ENCODE measurements at regions not wholly inside any gene's neighbourhood (a gene's known extent, or its start where the extent isn't known, plus 50 kb on each side); places are given as distances from the start of the nearest gene placed in this dataset.
A peak's percentile ranks its signal among the peaks of the same experiment; 100 is the strongest.

DNA sequence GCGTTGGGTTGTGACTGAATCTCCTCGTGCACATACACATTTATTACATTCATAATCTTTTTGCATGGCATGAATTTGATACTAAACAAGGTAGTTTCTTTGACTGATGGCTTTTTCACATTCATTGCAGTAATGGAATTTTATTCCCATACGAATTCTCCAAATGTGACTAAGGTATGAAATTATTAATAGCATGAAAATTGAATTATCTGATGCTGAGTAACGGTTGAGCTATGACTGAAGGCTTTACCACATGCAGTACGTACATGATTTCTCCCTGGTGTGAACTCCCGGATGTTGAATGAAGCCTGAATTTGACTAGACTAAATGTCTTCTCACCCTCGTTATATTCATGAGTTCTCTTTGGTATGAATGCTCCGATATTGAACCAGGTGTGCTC lies 104.4 kb upstream of the C1GALT1 start:
- no peak for DNase-seq

DNA sequence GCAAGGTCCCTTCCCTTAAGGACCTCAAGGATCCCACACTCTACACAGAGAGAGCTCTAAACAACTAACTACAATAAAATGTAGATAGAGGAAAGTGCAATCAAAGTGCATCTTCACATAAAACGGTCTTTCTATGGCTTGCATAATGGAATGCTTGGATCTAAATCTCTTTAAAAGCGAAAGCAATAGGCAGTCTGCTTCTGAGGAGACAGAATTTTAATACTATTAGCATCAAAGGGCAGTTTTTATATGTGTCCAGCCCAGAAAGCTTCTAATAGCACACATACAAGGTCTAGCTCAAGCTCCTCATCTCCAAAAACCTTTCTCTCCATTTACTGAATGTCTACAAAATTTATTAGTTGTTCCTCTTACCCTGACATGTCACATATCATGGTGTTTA lies 101.5 kb upstream of the C1GALT1 start:
- DNase-seq, result no peak

DNA sequence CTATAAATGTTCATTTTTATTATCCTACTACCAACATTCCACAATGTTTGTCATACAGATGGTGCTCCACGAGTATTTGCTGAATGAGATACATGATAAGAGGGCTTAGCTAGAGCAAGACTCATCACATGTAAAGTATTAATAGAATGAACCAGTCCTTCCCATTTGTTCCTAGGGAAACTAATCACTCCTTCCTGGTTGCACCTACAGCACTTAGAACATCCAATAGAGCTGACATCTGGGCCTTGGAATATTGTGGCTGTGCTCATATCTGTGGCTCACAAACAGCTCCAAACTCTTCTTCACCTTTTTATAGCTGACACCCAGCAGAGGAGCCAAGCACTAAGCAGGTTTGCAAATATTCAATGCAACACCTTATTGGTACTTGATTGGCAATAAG lies 91.9 kb upstream of the C1GALT1 start:
- no peak for DNase-seq

GRCh38 chr7:7098280-7098818 lies 84.0 kb upstream of the C1GALT1 start:
- DNase-seq, result no peak

- DNase-seq, result no peak
These were observed 82.7 kb upstream of the C1GALT1 start for GRCh38 chr7:7099584-7100014.

DNA sequence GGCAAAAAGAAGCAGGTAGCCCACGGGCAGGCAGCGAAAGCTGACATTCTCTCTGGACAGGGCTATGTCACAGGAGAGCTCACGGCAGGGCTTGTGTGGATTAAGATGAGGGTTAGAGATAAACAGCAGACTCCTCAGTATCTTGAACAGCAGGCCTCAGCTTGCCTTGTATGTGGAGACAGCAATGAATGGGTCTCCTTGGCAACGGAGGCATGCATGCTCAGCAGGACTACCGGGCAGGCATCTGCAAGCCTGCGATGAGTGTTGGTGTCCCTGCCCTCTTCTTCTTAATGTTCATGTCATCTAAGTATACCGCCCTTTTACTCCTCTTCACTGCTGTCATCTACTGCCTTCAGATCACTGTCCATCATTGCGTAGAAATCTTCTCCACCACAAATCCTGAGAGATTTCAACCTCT lies 81.9 kb upstream of the C1GALT1 start:
- no peak for DNase-seq

- DNase-seq, result no peak
These were observed 79.4 kb upstream of the C1GALT1 start for GRCh38 chr7:7102906-7103305.

GRCh38 chr7:7103343-7104313 lies 78.7 kb upstream of the C1GALT1 start:
- peak in 1 of 2 donors; percentile 80 for DNase-seq

- no peak for DNase-seq
These were observed 78.0 kb upstream of the C1GALT1 start for GRCh38 chr7:7104314-7104698.

DNA sequence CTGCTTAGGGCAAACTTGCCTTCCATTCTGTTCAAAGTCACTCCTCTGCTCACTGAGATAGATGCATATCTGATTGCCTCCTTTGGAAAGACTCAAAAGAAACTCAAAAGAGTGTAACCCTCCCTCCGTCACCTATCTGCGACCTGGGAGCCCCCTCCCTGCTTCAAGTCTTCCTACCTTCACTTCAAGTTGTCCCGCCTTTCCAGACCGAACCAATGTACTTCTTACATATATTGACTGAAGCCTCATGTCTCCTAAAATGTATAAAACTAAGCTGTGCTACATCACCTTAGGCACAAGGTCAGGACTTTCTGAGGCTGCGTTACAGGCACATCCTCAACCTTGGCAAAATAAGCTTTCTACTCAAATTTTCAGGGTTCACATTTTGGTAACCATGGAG lies 77.4 kb upstream of the C1GALT1 start:
- DNase-seq, result no peak

GRCh38 chr7:7105800-7106582 lies 76.4 kb upstream of the C1GALT1 start:
- DNase-seq, result no peak

DNA sequence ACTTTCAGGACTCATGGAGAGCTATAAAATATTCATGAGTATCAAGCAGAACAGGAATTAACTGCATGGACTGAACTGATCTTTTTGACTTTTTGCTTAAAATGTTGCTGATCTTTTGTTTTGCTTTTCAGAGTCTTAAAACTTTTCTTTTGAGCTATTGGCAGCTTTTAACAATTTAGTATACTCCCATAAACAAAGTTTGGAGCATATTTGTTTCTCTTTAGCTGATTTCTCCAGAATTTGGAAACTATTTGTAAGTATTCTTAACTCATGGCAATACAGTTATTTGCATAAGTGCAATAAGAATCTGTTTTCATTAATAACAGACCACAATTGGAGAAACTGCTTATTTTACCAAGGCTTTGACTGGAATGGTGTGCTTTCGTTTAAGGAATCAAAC lies 73.4 kb upstream of the C1GALT1 start:
- DNase-seq, result no peak

DNA sequence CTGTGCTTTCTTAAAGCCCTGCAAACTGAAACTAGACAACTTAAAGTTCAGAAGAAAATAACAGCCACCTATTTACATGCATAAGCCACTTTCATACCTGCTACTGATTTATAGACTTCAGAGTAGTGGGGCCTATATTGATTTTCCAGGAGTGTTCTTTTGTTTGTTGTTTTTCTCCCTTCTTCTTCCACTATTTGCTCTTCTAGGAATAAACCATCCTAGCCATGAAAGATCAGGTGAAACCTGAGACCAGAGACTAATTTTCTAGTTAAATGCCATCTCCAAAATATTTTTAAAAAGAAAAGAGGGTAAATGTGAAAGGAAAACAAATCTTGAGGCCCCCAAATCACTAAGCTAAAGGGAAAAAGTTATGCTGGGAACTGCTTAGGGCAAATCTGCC lies 72.4 kb upstream of the C1GALT1 start:
- no peak for DNase-seq

- no peak for DNase-seq
These were observed 71.6 kb upstream of the C1GALT1 start for GRCh38 chr7:7110706-7111105.

DNA sequence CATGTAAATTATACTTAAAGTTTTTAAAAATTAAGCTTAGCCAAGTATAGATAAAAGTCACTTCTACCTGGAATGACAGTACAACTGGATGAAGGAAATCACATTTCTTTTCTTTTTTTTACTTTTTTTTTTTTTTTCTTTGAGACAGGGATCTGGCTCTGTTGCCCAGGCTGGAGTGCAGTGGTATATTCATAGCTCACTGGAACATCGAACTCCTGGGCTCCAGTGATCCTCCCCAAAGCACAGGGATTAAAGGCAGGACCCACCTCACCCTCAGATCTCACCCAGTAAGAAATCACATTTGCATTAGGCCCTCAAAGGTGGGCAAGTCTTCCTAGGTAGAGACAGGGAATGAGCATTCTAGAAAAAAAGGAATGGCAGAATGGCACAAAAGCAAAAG lies 69.5 kb upstream of the C1GALT1 start:
- DNase-seq, result no peak

DNA sequence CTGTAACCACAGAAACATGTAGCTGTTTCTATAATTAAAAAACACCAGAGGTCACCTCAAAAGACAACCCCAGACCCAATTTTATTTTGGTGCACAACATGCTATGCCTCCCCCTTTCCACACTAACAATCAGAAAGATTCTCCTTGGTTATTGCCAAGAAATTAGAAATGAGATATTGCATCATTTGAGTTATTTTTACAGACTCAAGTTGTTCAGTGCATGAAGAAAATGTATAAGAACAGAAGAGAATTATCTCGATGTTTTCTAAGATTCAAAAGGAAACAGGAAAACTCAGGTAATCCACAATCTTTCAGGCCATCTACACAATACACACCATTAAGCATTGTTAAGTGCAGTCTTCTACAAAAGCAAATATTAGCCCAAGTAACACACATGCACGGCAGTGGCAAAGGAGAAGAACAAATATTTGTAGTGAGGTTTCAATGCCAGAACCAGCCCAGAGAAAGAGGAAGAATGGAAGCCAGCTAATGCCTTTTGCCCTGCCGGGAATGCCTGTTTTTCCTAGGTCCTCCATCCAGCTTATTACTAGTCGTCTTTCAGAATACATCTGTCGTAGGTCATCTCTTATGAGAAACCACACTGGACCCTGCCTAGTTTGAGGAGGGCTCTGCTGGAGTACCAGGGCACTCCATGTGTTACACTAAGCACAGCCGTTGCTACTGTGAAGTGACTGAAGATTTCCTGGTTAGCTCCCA lies 67.6 kb upstream of the C1GALT1 start:
- DNase-seq, result no peak

GRCh38 chr7:7117935-7118586 lies 64.3 kb upstream of the C1GALT1 start:
- no peak for DNase-seq

GRCh38 chr7:7118822-7119221 lies 63.5 kb upstream of the C1GALT1 start:
- DNase-seq, result no peak

GRCh38 chr7:7119729-7120128 lies 62.6 kb upstream of the C1GALT1 start:
- no peak for DNase-seq

GRCh38 chr7:7122033-7122478 lies 60.3 kb upstream of the C1GALT1 start:
- DNase-seq, result no peak

DNA sequence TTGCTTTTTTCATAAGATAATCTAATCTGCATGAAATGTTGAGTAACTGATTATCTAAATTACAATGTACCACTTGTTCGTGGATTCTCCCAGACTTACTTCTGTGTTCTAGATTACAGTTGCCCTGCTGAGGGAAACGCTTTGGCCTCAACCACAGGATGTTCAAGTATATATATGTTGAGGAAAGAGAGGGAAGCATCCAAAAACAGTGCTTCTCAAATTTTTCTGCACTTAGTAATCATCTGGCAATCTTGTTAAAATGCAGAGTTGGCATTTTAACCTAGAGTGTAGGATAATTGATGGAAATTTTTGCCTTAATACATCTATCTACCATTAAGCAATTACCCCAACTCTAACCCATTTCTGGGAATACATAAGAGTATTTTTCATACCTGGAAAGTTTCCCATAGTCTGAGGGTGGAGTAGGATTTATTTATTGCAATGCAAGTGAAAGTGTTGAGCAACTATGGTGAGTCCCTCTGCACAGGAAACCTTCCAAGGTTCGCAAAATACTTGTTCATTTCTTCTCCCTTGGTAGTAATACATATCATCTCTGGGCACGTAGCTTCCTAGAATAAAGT lies 59.6 kb upstream of the C1GALT1 start:
- no peak for DNase-seq

DNA sequence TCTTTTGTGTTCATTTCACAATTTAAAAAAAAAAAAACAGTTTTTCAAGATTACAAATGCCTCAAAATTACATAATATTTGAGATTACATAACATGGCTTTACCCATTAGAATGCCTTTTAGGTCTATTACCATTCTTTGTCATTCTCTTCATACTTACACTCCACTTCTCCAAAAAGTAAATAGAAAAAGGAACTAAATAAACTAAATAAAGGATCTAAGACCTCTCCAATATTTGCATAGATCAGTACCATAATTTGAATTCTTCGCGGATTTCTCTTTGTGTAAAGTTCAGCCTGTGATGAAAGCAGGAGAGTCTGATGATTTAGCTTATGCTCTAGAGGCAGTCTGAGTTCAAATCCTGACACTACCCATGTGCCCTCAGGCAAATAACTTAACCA lies 56.4 kb upstream of the C1GALT1 start:
- no peak for DNase-seq

Data from CD4-positive, alpha-beta T cell treated with Interleukin-4 for 1 hour (primary cell).